K562 (cell line): ENCODE measurements at regions not wholly inside any gene's neighbourhood (a gene's known extent, or its start where the extent isn't known, plus 50 kb on each side); places are given as distances from the start of the nearest gene placed in this dataset.

ENCODE experiments used
- ATAC-seq: fragments of 200-7000 bp; cut with Tn5 transposase; 3 replicates; pipeline ENCODE4 v1.9.1; 2020; ENCODE audit warnings: moderate library complexity
- BruUV-seq: library from RNA; stranded (reverse); fragments of 400-500 nt; replicated peaks from 2 replicates; lab custom pipeline; 2021; lab: Mats Ljungman, UMichigan
- CTCF ChIA-PET: fragments of 300-600 bp; formaldehyde crosslinking; extraction: SDS; loops from one replicate; lab custom pipeline; 2021; ENCODE audit warnings: low intra/inter-chr PET ratio; lab: Yijun Ruan, JAX
- POLR2A ChIA-PET: fragments of 300-600, 350-650 bp; sonication (Branson Sonifier 250); formaldehyde crosslinking; extraction: SDS; loops from one replicate; lab custom pipeline; 2021; ENCODE audit warnings: antibody characterized with exemption, inconsistent platforms; lab: Yijun Ruan, JAX
- DNase-seq, 4 experiments: peaks; one replicate each; pipeline versions ENCODE4 v3.0.0 to v3.0.0-alpha.2; 2011 to 2018; ENCODE audit warnings: low spot score in 3 of 4, mixed read lengths in 3 of 4; ENCODE audit errors: extremely low read depth in 1 of 4
- FAIRE-seq: peaks from 2 replicates; lab custom pipeline; 2011; peaks lifted over from hg19 to GRCh38; lab: Jason Lieb, UNC
- H2AFZ ChIP-seq: 2 replicates; pipeline ENCODE4 v1.6.0; 2011; ENCODE audit warnings: low read depth, low read length, control low read depth, inconsistent platforms
- H3K27ac ChIP-seq: fragments of 200-600 bp; 3 replicates; pipeline ENCODE4 v1.8.0; 2011; ENCODE audit warnings: low read depth, mild to moderate bottlenecking, control low read depth, inconsistent platforms, low read length, moderate library complexity, mixed read lengths; ENCODE audit errors: extremely low read depth
- H3K27me3 ChIP-seq, 2 experiments: fragments of 300-600 bp in 1 of 2; 2 replicates in 1 of 2; 3 replicates in 1 of 2; pipeline versions ENCODE4 v1.6.0 to v1.8.0; 2011; ENCODE audit warnings: inconsistent platforms in 2 of 2, low read length in 2 of 2, mild to moderate bottlenecking in 1 of 2, mixed read lengths in 1 of 2, moderate library complexity in 1 of 2; ENCODE audit not compliant: control insufficient read depth in 2 of 2, insufficient read depth in 2 of 2
- H3K36me3 ChIP-seq: fragments of 300-600 bp; 3 replicates; pipeline ENCODE4 v1.8.0; 2011; ENCODE audit warnings: mild to moderate bottlenecking, low read length, inconsistent platforms; ENCODE audit not compliant: control insufficient read depth, insufficient read depth
- H3K4me1 ChIP-seq, 2 experiments: fragments of 200-600 bp in 1 of 2; replicated peaks in 1 of 2; 2 replicates in 1 of 2; 3 replicates in 1 of 2; pipeline versions ENCODE4 v1.5.1 to v1.8.0; 2011; ENCODE audit warnings: inconsistent platforms in 2 of 2, low read length in 2 of 2, mild to moderate bottlenecking in 1 of 2, mixed read lengths in 1 of 2, moderate library complexity in 1 of 2; ENCODE audit not compliant: control insufficient read depth in 2 of 2, insufficient read depth in 2 of 2
- H3K4me2 ChIP-seq: 2 replicates; pipeline ENCODE4 v1.6.1; 2011; ENCODE audit warnings: low read length, control low read depth, inconsistent platforms, mixed read lengths; ENCODE audit not compliant: insufficient read depth
- H3K4me3 ChIP-seq: fragments of 200-600 bp; sonication (generic), shearing (Covaris generic); 2 replicates; pipeline ENCODE4 v1.5.1; 2016; ENCODE audit warnings: control low read depth, inconsistent platforms
- H3K79me2 ChIP-seq: fragments of 200-600 bp; 3 replicates; pipeline ENCODE4 v1.8.0; 2011; ENCODE audit warnings: low read length, inconsistent platforms; ENCODE audit not compliant: control insufficient read depth, insufficient read depth
- H3K9ac ChIP-seq, 2 experiments: 2 replicates each; pipeline versions ENCODE4 v1.6.0 to v1.6.1; 2011; ENCODE audit warnings: low read depth in 2 of 2, low read length in 2 of 2, control low read depth in 1 of 2, inconsistent platforms in 1 of 2, mild to moderate bottlenecking in 1 of 2, mixed read lengths in 1 of 2; ENCODE audit not compliant: insufficient read depth in 1 of 2
- H3K9me1 ChIP-seq: one replicate; pipeline ENCODE4 v1.6.0; 2011; ENCODE audit warnings: inconsistent platforms, mild to moderate bottlenecking, low read length, moderate library complexity; ENCODE audit not compliant: control insufficient read depth, insufficient read depth
- H3K9me3 ChIP-seq: replicated peaks from 2 replicates; pipeline ENCODE4 v1.5.1; 2011; ENCODE audit warnings: low read depth, low read length, inconsistent platforms; ENCODE audit not compliant: control insufficient read depth, insufficient read depth
- H4K20me1 ChIP-seq: replicated peaks from 2 replicates; pipeline ENCODE4 v1.6.1; 2011; ENCODE audit warnings: low read length, inconsistent platforms, mixed read lengths; ENCODE audit not compliant: control insufficient read depth, insufficient read depth
- ARID1B ChIP-seq: fragments of 450-650 bp; IDR thresholded peaks from 2 replicates; pipeline ENCODE4 v1.6.1; 2016; ENCODE audit warnings: antibody characterized with exemption, mild to moderate bottlenecking, inconsistent platforms
- CEBPG ChIP-seq, 3 experiments: fragments of 200-800 bp in 1 of 3; sonication (Bioruptor generic) in 1 of 3; sonication (generic) in 1 of 3; formaldehyde crosslinking in 1 of 3; IDR thresholded peaks in 2 of 3; conservative IDR thresholded peaks in 1 of 3; 2 replicates each; pipeline versions ENCODE4 v1.6.1 to v1.8.0; 2016 to 2022; ENCODE audit warnings: missing compliant biosample characterization in 2 of 3, missing genetic modification characterization in 2 of 3, mild to moderate bottlenecking in 1 of 3, missing genetic modification reagents in 1 of 3
- FOXM1 ChIP-seq, 2 experiments: fragments of 450-650 bp in 1 of 2; sonication (generic) in 1 of 2; formaldehyde crosslinking in 1 of 2; IDR thresholded peaks; 2 replicates each; pipeline versions ENCODE4 v1.6.1 to v1.9.0; 2017 to 2022; ENCODE audit warnings: low read depth in 2 of 2, mild to moderate bottlenecking in 2 of 2, missing genetic modification reagents in 1 of 2, moderate library complexity in 1 of 2
- KLF10 ChIP-seq: fragments of 250-450 bp; sonication (Bioruptor Pico); IDR thresholded peaks from 2 replicates; pipeline ENCODE4 v1.6.1; 2021; ENCODE audit warnings: matching md5 sums
- MED1 ChIP-seq: sonication (generic); formaldehyde crosslinking; IDR thresholded peaks from 2 replicates; pipeline ENCODE4 v1.8.1; 2023; ENCODE audit warnings: missing genetic modification reagents, borderline replicate concordance
- NR2C1 ChIP-seq, 2 experiments: fragments of 450-650 bp; IDR thresholded peaks; 2 replicates each; pipeline ENCODE4 v1.6.1; 2017; ENCODE audit warnings: mild to moderate bottlenecking in 2 of 2, antibody characterized with exemption in 1 of 2, inconsistent platforms in 1 of 2, missing compliant biosample characterization in 1 of 2, missing genetic modification characterization in 1 of 2
- PRMT5 ChIP-seq: sonication (generic); formaldehyde crosslinking; IDR thresholded peaks from 2 replicates; pipeline ENCODE4 v1.5.0; 2020; ENCODE audit warnings: missing genetic modification reagents
- TAL1 ChIP-seq: fragments of 450-650 bp; IDR thresholded peaks from 2 replicates; pipeline ENCODE4 v1.6.1; 2016; ENCODE audit warnings: mild to moderate bottlenecking
- ZNF589 ChIP-seq: fragments of 200-800 bp; sonication (Bioruptor generic); IDR thresholded peaks from 2 replicates; pipeline ENCODE4 v1.6.1; 2016; ENCODE audit warnings: low read depth, missing genetic modification characterization, missing compliant biosample characterization
- ZNF655 ChIP-seq: fragments of 250-450 bp; sonication (Bioruptor Pico); IDR thresholded peaks from 2 replicates; pipeline ENCODE4 v1.5.0; 2021
- WGBS: fragments of 100-300 bp; shearing (Covaris generic); methylation state at CpG from one replicate; pipeline ENCODE4 v1.1.6; 2016; ENCODE audit warnings: low coverage, mixed read lengths; ENCODE audit not compliant: insufficient coverage; ENCODE audit errors: missing lambda C conversion rate; 5-methylcytosine and 5-hydroxymethylcytosine counted together
- in situ Hi-C: fragments of 300-500 bp; cut with MboI; formaldehyde crosslinking; loops from 4 replicates; pipeline ENCODE4 v1.15.0; 2018; ENCODE audit warnings: inconsistent platforms, mixed read lengths
- intact Hi-C: fragments of 100-400 bp; cut with micrococcal nuclease; formaldehyde crosslinking; loops from 2 replicates; pipeline ENCODE4 v1.14.2; 2022

DNA sequence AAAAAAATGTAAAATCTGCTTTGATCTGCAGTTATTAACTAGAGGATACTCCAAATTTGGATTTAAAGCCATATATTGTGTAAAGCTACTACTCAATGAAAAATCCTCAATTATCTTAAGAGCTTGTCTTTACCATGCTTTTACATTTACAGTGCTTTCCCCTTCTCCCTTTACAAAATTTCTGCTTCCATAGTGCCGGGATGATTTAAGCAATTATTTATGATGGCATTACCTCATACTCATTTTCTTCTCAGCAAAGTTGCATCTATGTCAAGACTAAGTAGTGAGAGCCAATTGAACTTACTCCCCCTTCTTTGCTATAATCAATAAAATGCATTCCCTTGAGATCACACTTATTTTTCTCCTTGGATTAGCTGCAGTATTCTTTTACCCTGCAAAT lies 505.4 kb upstream of the AGA start:
- in situ Hi-C loops (no loop called here), intact Hi-C loops (no loop called here)
- BruUV-seq = no TSS peak
- no peak for DNase-seq
- FAIRE-seq = no peak
- Histone ChIP-seq H3K36me3 (no peaks in the 10 kb centered on the region), H3K9me1 (no peaks in the 10 kb centered on the region), H3K9ac (no peak overlapping the region), H2AFZ (no peak overlapping the region), H3K4me2 (no peak overlapping the region), H3K79me2 (no peaks in the 10 kb centered on the region), H3K4me1 (no peaks in the 10 kb centered on the region), H3K27me3 (no peaks in the 10 kb centered on the region), H3K9me3 (no peaks in the 10 kb centered on the region), H4K20me1 (no peaks in the 10 kb centered on the region), H3K4me3 (no peak overlapping the region), H3K27ac (no peak overlapping the region)
- CTCF ChIA-PET = no interaction called here
- POLR2A ChIA-PET = no interaction called here
- ATAC-seq = no peak
- no peak for TF ChIP-seq PRMT5
- no peak for TF ChIP-seq KLF10
- no peak for TF ChIP-seq ZNF655 (CRISPR knock-in tag)
- no peak for TF ChIP-seq CEBPG (CRISPR knock-in tag; IDR thresholded peaks at IDR 0.05)
- no peak for TF ChIP-seq CEBPG (tag; conservative IDR thresholded peaks at IDR 0.05 in 1 of 2, IDR thresholded peaks at IDR 0.05 in 1 of 2)
- TF ChIP-seq ZNF589 (CRISPR knock-in tag) = no peak
- no peak for TF ChIP-seq ARID1B
- no peak for TF ChIP-seq NR2C1 (IDR thresholded peaks at IDR 0.05)
- TF ChIP-seq NR2C1 (tag; IDR thresholded peaks at IDR 0.05) = no peak
- TF ChIP-seq FOXM1 (IDR thresholded peaks at IDR 0.05; ENCODE audit: low read depth) = no peak
- TF ChIP-seq FOXM1 (CRISPR knock-in tag; IDR thresholded peaks at IDR 0.05; ENCODE audit: low read depth) = no peak
- no peak for TF ChIP-seq MED1 (CRISPR knock-in tag)
- TF ChIP-seq TAL1 = no peak
- WGBS = 0% methylated on average over 1 of the region's 1 CpG
